ENCODE measurements at regions not wholly inside any gene's neighbourhood (a gene's known extent, or its start where the extent isn't known, plus 50 kb on each side); places are given as distances from the start of the nearest gene placed in this dataset.
A peak's percentile ranks its signal among the peaks of the same experiment; 100 is the strongest.

GRCh38 chr3:10753964-10754363 is 62.1 kb upstream of the SLC6A11 start (continued):
- no peak for TF ChIP-seq CDX4 (CRISPR knock-in tag; IDR thresholded peaks at IDR 0.05; ENCODE audit: borderline replicate concordance)
- TF ChIP-seq NFYB (CRISPR knock-in tag; conservative IDR thresholded peaks at IDR 0.05; ENCODE audit: low read depth): no peak
- no peak for TF ChIP-seq ZNF396 (CRISPR knock-in tag; IDR thresholded peaks at IDR 0.05; ENCODE audit: borderline replicate concordance)
- peak; percentile 50; the same call in 1 of the 2 replicates for TF ChIP-seq FOXP1 (CRISPR knock-in tag; IDR thresholded peaks at IDR 0.05; ENCODE audit: borderline replicate concordance)
- TF ChIP-seq ZNF317 (CRISPR knock-in tag; IDR thresholded peaks at IDR 0.05; ENCODE audit: borderline replicate concordance, low read depth): no peak
- no peak for TF ChIP-seq PRRX2 (CRISPR knock-in tag; IDR thresholded peaks at IDR 0.05)
- 0 out of 2 replicates have a peak, but pooled peaks have one; percentile 54 for TF ChIP-seq JUN (CRISPR knock-in tag; IDR thresholded peaks at IDR 0.05)
- 0 out of 2 replicates have a peak, but pooled peaks have one; percentile 60 for TF ChIP-seq SMAD4 (CRISPR knock-in tag; IDR thresholded peaks at IDR 0.05)
- TF ChIP-seq NFE2L1 (CRISPR knock-in tag; IDR thresholded peaks at IDR 0.05): no peak
- TF ChIP-seq ZBTB21 (CRISPR knock-in tag; IDR thresholded peaks at IDR 0.05; ENCODE audit: borderline replicate concordance): no peak
- no peak for TF ChIP-seq MLX (CRISPR knock-in tag; IDR thresholded peaks at IDR 0.05)
- TF ChIP-seq FOXJ3 (CRISPR knock-in tag; IDR thresholded peaks at IDR 0.05; ENCODE audit: borderline replicate concordance): no peak
- no peak for TF ChIP-seq GRHL2 (CRISPR knock-in tag; IDR thresholded peaks at IDR 0.05; ENCODE audit: insufficient replicate concordance, severe bottlenecking)
- no peak for TF ChIP-seq ETV6 (CRISPR knock-in tag; IDR thresholded peaks at IDR 0.05)
- no peak for TF ChIP-seq ZNF281 (CRISPR knock-in tag; IDR thresholded peaks at IDR 0.05)
- TF ChIP-seq PRDM15 (CRISPR knock-in tag; IDR thresholded peaks at IDR 0.05): no peak
- no peak for TF ChIP-seq ELF4 (CRISPR knock-in tag; IDR thresholded peaks at IDR 0.05; ENCODE audit: low read depth)
- TF ChIP-seq FOXK1 (CRISPR knock-in tag; IDR thresholded peaks at IDR 0.05): peak; percentile 58; the same call in 1 of the 2 replicates
- no peak for TF ChIP-seq ATF1 (CRISPR knock-in tag; IDR thresholded peaks at IDR 0.05)
- no peak for TF ChIP-seq ZNF425 (CRISPR knock-in tag; conservative IDR thresholded peaks at IDR 0.05)
- TF ChIP-seq ARID4B (CRISPR knock-in tag; IDR thresholded peaks at IDR 0.05; ENCODE audit: borderline replicate concordance): peak; percentile 87
- no peak for TF ChIP-seq ZNF423 (CRISPR knock-in tag; IDR thresholded peaks at IDR 0.05)
- TF ChIP-seq ZNF416 (CRISPR knock-in tag; IDR thresholded peaks at IDR 0.05): no peak
- no peak for TF ChIP-seq GTF2I (CRISPR knock-in tag; conservative IDR thresholded peaks at IDR 0.05)
- peak; percentile 66; the same call in 1 of the 2 replicates for TF ChIP-seq USF1 (CRISPR knock-in tag; IDR thresholded peaks at IDR 0.05)
- no peak for TF ChIP-seq RORB (CRISPR knock-in tag; IDR thresholded peaks at IDR 0.05)
